ENCODE measurements at regions not wholly inside any gene's neighbourhood (a gene's known extent, or its start where the extent isn't known, plus 50 kb on each side); places are given as distances from the start of the nearest gene placed in this dataset.

DNA sequence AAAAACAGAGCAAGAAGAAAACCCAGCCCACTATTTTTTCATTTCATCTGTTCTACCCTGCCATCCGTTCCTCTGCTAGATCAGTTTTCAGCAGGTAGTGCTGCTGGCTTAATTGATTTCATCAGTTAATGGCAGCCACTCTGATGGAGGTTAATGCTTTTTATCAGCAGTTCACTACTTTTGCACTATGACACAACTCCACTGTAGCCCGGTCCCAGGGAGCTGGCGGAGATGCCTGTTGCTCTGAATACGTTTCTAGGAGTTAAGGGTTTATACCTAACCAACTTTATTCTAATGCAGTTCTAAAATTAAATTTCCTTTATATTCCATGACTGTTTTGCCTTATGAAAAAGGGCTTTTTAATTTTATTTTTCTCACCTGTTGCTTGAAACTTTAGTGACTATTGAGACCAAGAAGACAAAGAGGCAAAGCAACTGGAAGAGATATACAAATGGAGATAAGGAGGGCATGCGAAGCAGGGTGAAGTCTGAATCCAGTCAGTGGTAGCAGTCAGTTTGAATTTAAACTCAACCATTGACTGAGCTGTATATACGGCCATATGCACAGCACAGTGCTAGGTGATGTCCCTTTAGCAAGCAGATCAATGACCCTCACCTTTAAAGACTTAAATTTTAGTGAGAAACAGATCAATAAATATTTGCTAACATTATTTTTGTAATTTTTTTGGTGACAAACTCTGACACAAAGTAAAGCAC, 477.9 kb downstream of the LMO4 start:
- ChIA-PET POLR2A (no interaction called here), CTCF (no interaction called here)
- in situ Hi-C loops (cut with HindIII; ENCODE audit: low pct_unique_long_range_greater_than_20kb, low sequenced_read_pairs) = no loop called here
- Histone ChIP-seq H3K27me3 (ENCODE audit: control insufficient read depth, insufficient read depth, low read length) (no peaks in the 10 kb centered on the region), H3K4me3 (ENCODE audit: low read depth in 2 of 2, low read length in 2 of 2) (no peak overlapping the region), H3K9me3 (ENCODE audit: control insufficient read depth, insufficient read depth, low read depth, low read length) (no peaks in the 10 kb centered on the region), H3K36me3 (ENCODE audit: control insufficient read depth, insufficient read depth, low read length) (no peaks in the 10 kb centered on the region), H3K27ac (ENCODE audit: low read length) (no peak overlapping the region), H3K4me1 (ENCODE audit: control insufficient read depth, insufficient read depth, low read length) (no peaks in the 10 kb centered on the region)
- intact Hi-C loops (cut with micrococcal nuclease; ENCODE audit: unreplicated experiment) = no loop called here
- TF ChIP-seq, protein P1, sequence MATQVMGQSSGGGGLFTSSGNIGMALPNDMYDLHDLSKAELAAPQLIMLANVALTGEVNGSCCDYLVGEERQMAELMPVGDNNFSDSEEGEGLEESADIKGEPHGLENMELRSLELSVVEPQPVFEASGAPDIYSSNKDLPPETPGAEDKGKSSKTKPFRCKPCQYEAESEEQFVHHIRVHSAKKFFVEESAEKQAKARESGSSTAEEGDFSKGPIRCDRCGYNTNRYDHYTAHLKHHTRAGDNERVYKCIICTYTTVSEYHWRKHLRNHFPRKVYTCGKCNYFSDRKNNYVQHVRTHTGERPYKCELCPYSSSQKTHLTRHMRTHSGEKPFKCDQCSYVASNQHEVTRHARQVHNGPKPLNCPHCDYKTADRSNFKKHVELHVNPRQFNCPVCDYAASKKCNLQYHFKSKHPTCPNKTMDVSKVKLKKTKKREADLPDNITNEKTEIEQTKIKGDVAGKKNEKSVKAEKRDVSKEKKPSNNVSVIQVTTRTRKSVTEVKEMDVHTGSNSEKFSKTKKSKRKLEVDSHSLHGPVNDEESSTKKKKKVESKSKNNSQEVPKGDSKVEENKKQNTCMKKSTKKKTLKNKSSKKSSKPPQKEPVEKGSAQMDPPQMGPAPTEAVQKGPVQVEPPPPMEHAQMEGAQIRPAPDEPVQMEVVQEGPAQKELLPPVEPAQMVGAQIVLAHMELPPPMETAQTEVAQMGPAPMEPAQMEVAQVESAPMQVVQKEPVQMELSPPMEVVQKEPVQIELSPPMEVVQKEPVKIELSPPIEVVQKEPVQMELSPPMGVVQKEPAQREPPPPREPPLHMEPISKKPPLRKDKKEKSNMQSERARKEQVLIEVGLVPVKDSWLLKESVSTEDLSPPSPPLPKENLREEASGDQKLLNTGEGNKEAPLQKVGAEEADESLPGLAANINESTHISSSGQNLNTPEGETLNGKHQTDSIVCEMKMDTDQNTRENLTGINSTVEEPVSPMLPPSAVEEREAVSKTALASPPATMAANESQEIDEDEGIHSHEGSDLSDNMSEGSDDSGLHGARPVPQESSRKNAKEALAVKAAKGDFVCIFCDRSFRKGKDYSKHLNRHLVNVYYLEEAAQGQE (IDR thresholded peaks at IDR 0.05; ENCODE audit: insufficient read depth in 1 of 2, low read depth in 2 of 2, low read length in 1 of 2) = no peak
- TF ChIP-seq SIN3A (IDR thresholded peaks at IDR 0.05; ENCODE audit: borderline replicate concordance, insufficient read depth, low read depth, low read length) (no peak), POLR2AphosphoS5 (IDR thresholded peaks at IDR 0.05; ENCODE audit: low read depth, low read length) (no peak)
- no TSS peak for BruUV-seq (replicated peaks)
- DNase-seq (ENCODE audit: low read depth, low spot score) (no peak), ATAC-seq (no peak)

DNA sequence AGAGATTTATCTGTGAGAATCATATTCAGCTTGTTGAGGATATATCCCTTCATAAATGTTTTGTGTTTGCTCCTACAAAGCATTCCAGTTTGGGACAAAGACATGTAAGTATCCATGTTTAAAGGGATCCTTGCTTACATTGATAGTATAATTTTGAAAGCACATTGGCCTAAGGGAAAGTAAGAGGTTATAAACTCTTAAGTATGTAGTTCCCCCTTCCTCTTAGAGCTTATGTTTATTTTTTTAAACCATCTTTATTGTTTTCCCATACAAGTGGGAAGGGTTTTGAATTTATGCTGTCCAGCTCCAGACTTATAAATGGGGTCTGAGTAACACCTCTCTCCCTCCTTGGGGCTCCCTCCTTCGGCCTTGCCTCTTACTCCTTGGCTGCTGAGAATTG, 481.5 kb downstream of the LMO4 start:
- ATAC-seq (no peak), DNase-seq (ENCODE audit: low read depth, low spot score) (no peak)
- intact Hi-C loops (cut with micrococcal nuclease; ENCODE audit: unreplicated experiment) (no loop called here), in situ Hi-C loops (cut with HindIII; ENCODE audit: low pct_unique_long_range_greater_than_20kb, low sequenced_read_pairs) (no loop called here)
- ChIA-PET POLR2A (no interaction called here), CTCF (no interaction called here)
- Histone ChIP-seq H3K27me3 (ENCODE audit: control insufficient read depth, insufficient read depth, low read length) (no peaks in the 10 kb centered on the region), H3K4me1 (ENCODE audit: control insufficient read depth, insufficient read depth, low read length) (no peaks in the 10 kb centered on the region), H3K36me3 (ENCODE audit: control insufficient read depth, insufficient read depth, low read length) (no peaks in the 10 kb centered on the region), H3K9me3 (ENCODE audit: control insufficient read depth, insufficient read depth, low read depth, low read length) (no peaks in the 10 kb centered on the region), H3K27ac (ENCODE audit: low read length) (no peak overlapping the region), H3K4me3 (ENCODE audit: low read depth in 2 of 2, low read length in 2 of 2) (no peak overlapping the region)
- BruUV-seq (replicated peaks) = no TSS peak
- TF ChIP-seq, protein P1 (IDR thresholded peaks at IDR 0.05; ENCODE audit: insufficient read depth in 1 of 2, low read depth in 2 of 2, low read length in 1 of 2) = no peak
- TF ChIP-seq TCF7L2 (IDR thresholded peaks at IDR 0.05; ENCODE audit: low read depth, low read length) = no peak
- no peak for TF ChIP-seq CTCF (IDR thresholded peaks at IDR 0.05)
- TF ChIP-seq SIN3A (IDR thresholded peaks at IDR 0.05; ENCODE audit: borderline replicate concordance, insufficient read depth, low read depth, low read length) = no peak
- no peak for TF ChIP-seq POLR2AphosphoS5 (IDR thresholded peaks at IDR 0.05; ENCODE audit: low read depth, low read length)

All from Panc1 (cell line).